GM19395 (cell line): ENCODE measurements at regions not wholly inside any gene's neighbourhood (a gene's known extent, or its start where the extent isn't known, plus 50 kb on each side); places are given as distances from the start of the nearest gene placed in this dataset.

Experiments used
- ATAC-seq: cut with Tn5 transposase; IDR thresholded peaks from one replicate; pipeline ENCODE4 v1.9.1; 2021; ENCODE audit warnings: mild to moderate bottlenecking, moderate library complexity; ENCODE audit not compliant: unreplicated experiment

DNA sequence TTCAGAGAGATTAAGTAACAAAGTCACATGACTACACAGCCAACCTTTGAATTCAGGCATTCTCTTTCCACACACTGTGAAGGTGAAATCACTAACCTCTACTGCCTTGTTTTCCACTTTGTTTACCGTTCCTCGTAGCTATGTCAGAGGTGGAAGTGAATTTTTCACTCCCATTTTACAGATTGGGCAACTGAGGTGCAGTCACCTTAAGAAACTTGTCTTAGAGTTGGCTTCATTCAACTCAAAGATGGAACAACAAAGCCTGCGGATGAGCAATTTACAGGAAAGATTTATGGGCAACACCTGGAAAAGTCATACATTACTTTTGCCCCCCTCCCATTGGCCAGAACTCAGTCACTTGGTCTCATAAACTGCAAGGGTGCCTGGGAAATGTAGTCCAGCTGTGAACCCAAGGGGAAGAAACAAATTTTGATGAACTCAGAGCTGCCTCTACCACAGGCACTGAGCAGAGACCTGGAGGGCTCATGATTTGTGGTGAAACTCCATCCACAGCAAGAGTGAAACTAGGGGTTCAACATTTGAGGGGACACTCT, 784.6 kb upstream of the EEF2KMT start:
- ATAC-seq = no peak

DNA sequence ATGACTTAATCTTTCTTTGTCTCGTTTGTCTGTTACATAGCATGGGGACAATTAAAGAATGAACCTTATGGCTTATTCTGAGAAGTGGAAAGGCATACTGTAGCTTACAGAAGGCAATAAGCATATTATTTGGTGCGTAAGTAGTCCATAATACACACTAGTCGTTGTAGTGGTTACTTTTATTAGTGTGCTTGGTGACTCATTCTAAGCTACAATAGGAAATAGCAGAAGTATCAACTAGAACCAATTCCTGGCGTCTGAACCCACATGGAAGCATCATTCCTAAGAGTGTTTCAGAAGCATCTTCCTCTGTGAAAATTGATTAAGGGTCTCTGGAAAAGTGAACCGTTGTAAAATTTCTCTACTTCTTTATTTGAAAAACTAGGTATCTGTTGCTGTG, 777.8 kb upstream of the EEF2KMT start:
- no peak for ATAC-seq

DNA sequence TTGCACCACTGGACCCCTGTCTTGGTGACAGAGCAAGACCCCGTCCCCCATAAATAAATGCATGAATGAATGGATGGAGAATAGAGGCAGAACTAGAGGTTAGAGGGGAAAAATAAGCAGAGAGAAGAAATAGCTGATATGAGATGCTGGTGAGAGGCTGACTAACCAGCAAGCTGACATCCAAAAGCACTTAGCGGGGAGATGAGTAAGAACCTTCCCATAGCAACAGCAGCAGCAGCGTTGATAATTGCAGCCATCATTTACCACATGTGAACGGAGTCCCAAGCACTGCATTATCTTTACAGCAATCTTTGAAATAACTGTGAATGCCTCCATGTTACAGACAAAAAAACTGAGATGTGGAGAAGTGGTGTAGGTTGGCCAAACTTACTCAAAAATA, 777.3 kb upstream of the EEF2KMT start:
- no peak for ATAC-seq

- no peak for ATAC-seq
These were observed 775.6 kb upstream of the EEF2KMT start for GRCh38 chr16:5873221-5873620.

GRCh38 chr16:5870886-5871691, 773.5 kb upstream of the EEF2KMT start:
- no peak for ATAC-seq

GRCh38 chr16:5867250-5867649, 769.7 kb upstream of the EEF2KMT start:
- no peak for ATAC-seq

- no peak for ATAC-seq
These were observed 767.6 kb upstream of the EEF2KMT start for GRCh38 chr16:5865236-5865635.

GRCh38 chr16:5863071-5863606, 765.5 kb upstream of the EEF2KMT start:
- no peak for ATAC-seq

DNA sequence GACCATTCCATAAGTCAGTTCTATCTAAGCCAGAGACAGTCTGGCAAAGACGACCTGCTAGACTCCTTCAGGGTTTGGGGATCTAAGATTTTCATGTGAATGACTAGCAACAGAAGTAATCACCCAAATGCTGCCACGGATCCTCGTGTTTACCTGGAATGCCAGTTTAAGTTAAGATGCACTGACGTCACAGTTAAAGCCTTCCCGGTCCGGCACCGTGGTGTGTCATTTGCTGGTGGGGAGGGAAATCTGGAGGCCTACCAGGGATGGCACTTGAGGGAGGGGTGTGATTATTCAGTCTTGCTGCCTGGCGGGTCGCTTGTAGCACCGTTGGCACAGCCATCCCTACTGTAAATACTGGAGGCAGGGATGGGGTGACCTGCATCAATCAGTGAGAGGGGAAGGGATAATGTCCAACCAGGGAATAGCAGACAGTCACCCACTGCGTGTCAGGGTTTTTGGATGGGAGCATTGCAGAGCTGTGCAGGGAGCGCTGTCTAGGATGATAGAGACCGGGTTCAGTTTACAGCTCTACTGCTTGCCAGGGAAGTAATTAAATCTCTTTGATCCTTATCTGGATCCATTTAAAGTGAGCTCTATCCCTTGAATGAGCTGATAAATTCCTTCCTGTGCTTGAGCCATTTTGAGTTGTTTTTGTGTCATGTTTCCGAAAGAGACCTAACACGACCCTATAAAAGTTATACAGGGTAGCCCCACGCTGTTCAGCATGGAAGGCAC, 764.7 kb upstream of the EEF2KMT start:
- ATAC-seq = no peak

DNA sequence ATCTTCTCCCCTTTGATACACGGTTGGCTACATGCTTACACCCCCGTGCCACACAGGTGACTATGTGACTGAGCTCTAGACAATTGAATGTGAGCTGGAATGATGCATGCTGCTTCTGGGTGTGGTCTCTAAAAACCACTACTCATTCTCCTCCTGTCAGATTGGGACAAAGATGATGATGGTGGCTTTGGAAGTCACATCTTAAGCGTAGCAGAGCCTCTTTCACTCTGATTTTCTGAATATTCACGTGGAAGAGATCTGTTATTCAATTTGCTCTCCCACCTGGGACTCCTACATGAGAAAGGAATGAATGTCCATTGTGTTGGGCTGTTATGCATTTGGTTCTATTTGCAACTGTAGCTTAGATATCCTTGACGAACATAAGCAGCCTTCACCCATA, 763.6 kb upstream of the EEF2KMT start:
- no peak for ATAC-seq

- no peak for ATAC-seq
These were observed 760.6 kb upstream of the EEF2KMT start for GRCh38 chr16:5858180-5858579.

DNA sequence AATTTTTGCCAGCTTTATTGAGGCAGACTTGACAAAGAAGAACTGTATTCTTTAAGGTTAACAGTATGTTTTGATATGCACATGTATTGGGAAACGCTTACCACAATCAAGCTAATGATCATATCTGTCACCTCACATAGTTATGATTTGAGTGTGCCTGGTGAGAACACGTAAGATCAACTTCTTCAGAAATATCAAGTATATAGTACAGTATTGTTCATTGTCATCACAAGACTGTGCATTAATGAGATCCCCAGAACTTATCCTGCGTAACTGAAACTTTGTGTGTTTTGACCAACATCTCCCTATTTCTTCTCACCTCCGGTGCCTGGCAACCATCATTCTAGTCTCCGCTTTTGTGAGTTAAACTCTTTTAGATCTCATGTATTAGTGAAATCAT, 756.4 kb upstream of the EEF2KMT start:
- no peak for ATAC-seq

GRCh38 chr16:5852151-5852550, 754.6 kb upstream of the EEF2KMT start:
- ATAC-seq = no peak

- ATAC-seq = no peak
These were observed 753.9 kb upstream of the EEF2KMT start for GRCh38 chr16:5851393-5851982.

DNA sequence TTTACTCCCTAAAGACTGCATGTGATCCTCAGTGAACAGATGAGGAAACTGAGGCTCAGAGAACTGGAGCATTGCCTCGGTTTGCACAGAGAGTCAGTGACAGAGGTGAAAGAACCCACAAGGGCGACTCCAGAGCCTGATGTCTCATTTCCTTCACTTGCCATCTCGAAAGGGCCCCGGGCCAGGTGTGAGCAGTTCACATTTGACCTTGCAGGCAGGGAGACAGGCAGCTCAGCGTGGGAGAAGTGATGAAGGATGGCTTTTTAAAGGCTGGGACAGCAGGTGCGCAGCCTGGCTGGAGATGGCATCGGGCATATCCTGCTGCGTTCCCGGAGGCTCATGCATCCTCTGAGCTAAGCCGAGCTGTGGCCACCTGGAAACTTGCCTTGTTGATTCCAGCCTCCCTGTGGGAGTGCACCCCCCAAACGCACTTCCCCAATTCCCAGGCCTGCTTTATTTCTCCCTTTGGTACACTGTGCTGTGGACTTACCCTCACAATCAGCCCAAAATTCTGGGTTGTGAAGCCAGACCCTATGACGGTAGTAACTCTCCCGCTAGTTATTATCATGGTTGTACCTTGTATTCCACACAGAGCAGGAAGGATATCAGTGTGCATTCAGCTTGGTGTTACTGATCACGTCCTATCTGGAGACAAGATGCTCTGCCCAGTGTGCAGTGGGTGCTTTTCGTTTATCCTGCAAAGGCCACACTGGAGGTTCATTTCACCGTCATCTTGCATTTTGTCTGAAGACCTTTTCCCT, 753.2 kb upstream of the EEF2KMT start:
- no peak for ATAC-seq

GRCh38 chr16:5845046-5845445, 747.5 kb upstream of the EEF2KMT start:
- ATAC-seq = no peak

- no peak for ATAC-seq
These were observed 744.4 kb upstream of the EEF2KMT start for GRCh38 chr16:5841974-5842373.

DNA sequence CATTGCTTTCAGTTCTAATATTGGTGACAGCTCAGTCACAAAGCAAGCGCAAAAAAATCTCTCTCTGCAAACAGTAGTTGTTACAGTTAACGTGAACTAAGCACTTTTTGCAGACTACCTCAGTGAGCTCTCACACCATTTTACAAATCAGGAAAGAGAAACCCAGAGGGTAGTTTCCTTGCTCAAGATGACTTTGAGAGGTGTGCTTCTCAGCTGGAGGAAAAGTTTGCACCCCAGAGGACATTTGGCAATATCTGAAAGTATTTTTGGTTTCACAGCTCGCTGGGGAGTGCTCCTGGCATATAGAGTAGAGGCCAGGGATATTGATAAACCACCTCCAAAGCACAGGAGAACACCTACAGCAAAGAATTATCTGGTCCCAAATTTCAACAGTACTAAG, 741.1 kb upstream of the EEF2KMT start:
- no peak for ATAC-seq

DNA sequence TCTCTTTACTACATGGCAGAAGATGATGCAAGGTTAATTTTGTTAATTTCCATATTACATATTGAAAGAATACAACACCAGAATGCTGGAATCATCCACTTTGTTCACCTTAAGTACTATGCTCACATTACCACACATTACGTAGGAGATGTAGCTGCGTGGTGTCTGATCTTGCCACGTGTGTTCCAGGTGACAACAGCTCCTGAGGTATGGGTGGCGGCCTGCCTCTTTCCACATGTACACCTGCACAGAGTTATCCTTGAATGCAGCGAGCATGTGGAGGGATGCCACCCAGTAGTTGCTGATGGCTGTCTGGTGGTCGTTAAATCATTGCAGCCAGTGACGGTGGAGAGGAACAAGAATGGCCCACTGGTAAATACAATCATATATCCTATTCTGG, 740.5 kb upstream of the EEF2KMT start:
- ATAC-seq = no peak

- ATAC-seq = no peak
These were observed 739.5 kb upstream of the EEF2KMT start for GRCh38 chr16:5837007-5837670.
